Stimulated activated CD8-positive, alpha-beta memory T cell treated with anti-CD3 and anti-CD28 coated beads, Interleukin-7, amount 100 ng/mL, for 48 hours (primary cell): ENCODE measurements at regions not wholly inside any gene's neighbourhood (a gene's known extent, or its start where the extent isn't known, plus 50 kb on each side); places are given as distances from the start of the nearest gene placed in this dataset.

Experiments
- DNase-seq, 2 donors: peaks; one replicate each; pipeline ENCODE4 v3.0.0-alpha.2; 2020; ENCODE audit warnings: low read depth in 1 of 2; ENCODE audit errors: extremely low read depth in 1 of 2

- no peak for DNase-seq
These were observed 173.8 kb downstream of the BCL11B start for GRCh38 chr14:99098199-99098598.

- DNase-seq: no peak
These were observed 172.8 kb downstream of the BCL11B start for GRCh38 chr14:99099051-99099787.

GRCh38 chr14:99100497-99101270, 171.3 kb downstream of the BCL11B start:
- no peak for DNase-seq

- no peak for DNase-seq
These were observed 170.0 kb downstream of the BCL11B start for GRCh38 chr14:99101855-99102461.

- no peak for DNase-seq
These were observed 155.2 kb downstream of the BCL11B start for GRCh38 chr14:99116741-99117295.

- no peak for DNase-seq
These were observed 154.3 kb downstream of the BCL11B start for GRCh38 chr14:99117671-99118045.

- DNase-seq: no peak
These were observed 153.8 kb downstream of the BCL11B start for GRCh38 chr14:99118046-99118721.

- DNase-seq: no peak
These were observed 153.1 kb downstream of the BCL11B start for GRCh38 chr14:99118946-99119345.
